ENCODE measurements at regions not wholly inside any gene's neighbourhood (a gene's known extent, or its start where the extent isn't known, plus 50 kb on each side); places are given as distances from the start of the nearest gene placed in this dataset.

GRCh38 chr20:51093240-51093763 lies 70.4 kb upstream of the KCNG1 start:
- no peak for DNase-seq (ENCODE audit: low read depth, low spot score)

GRCh38 chr20:51092338-51092737 lies 69.4 kb upstream of the KCNG1 start:
- H3K4me1 ChIP-seq (ENCODE audit: control insufficient read depth, extremely low read depth, insufficient read depth, low read length) = no peaks in the 10 kb centered on the region
- no peaks in the 10 kb centered on the region for H3K79me2 ChIP-seq (ENCODE audit: control insufficient read depth, insufficient read depth, low read length)
- FAIRE-seq = no peak
- no peaks in the 10 kb centered on the region for H3K9me1 ChIP-seq (ENCODE audit: control insufficient read depth, extremely low read depth, insufficient read depth, low read length)
- no peak overlapping the region for H3K4me2 ChIP-seq (ENCODE audit: control insufficient read depth, extremely low read depth, insufficient read depth, low read depth, low read length)
- no peak for TF ChIP-seq EZH2 (IDR thresholded peaks at IDR 0.05; ENCODE audit: low read length)
- TF ChIP-seq, protein P1, sequence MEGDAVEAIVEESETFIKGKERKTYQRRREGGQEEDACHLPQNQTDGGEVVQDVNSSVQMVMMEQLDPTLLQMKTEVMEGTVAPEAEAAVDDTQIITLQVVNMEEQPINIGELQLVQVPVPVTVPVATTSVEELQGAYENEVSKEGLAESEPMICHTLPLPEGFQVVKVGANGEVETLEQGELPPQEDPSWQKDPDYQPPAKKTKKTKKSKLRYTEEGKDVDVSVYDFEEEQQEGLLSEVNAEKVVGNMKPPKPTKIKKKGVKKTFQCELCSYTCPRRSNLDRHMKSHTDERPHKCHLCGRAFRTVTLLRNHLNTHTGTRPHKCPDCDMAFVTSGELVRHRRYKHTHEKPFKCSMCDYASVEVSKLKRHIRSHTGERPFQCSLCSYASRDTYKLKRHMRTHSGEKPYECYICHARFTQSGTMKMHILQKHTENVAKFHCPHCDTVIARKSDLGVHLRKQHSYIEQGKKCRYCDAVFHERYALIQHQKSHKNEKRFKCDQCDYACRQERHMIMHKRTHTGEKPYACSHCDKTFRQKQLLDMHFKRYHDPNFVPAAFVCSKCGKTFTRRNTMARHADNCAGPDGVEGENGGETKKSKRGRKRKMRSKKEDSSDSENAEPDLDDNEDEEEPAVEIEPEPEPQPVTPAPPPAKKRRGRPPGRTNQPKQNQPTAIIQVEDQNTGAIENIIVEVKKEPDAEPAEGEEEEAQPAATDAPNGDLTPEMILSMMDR (optimal IDR thresholded peaks at IDR 0.05 in 1 of 3, IDR thresholded peaks at IDR 0.05 in 1 of 3, conservative IDR thresholded peaks at IDR 0.05 in 1 of 3; ENCODE audit: extremely low read depth in 1 of 3, insufficient read depth in 2 of 3, low read length in 3 of 3) = no peak
- dilution Hi-C loops (cut with MboI; ENCODE audit: extremely low pct_ligation_motif_present, low sequenced_read_pairs) = no loop called here
- DNase-seq (ENCODE audit: low read depth, low spot score) = no peak
- no peak overlapping the region for H3K27ac ChIP-seq (ENCODE audit: control insufficient read depth, insufficient read depth, low read length)
- H2AFZ ChIP-seq (ENCODE audit: control insufficient read depth, low read length) = no peak overlapping the region
- no peaks in the 10 kb centered on the region for H3K9me3 ChIP-seq (ENCODE audit: control insufficient read depth, low read depth, low read length)
- peaks cover 34% of the 10 kb centered on the region for H3K27me3 ChIP-seq (ENCODE audit: control insufficient read depth, extremely low read depth, insufficient read depth, low read length)
- H3K9ac ChIP-seq (ENCODE audit: control insufficient read depth, extremely low read depth, insufficient read depth, low read length) = no peak overlapping the region
- no peak overlapping the region for H3K4me3 ChIP-seq (ENCODE audit: control insufficient read depth in 2 of 3, extremely low read depth in 1 of 3, insufficient read depth in 2 of 3, low read depth in 1 of 3, low read length in 3 of 3)
- H4K20me1 ChIP-seq (ENCODE audit: control insufficient read depth, extremely low read depth, insufficient read depth, low read length) = no peaks in the 10 kb centered on the region
- no peaks in the 10 kb centered on the region for H3K36me3 ChIP-seq (ENCODE audit: control insufficient read depth in 2 of 2, extremely low read depth in 1 of 2, insufficient read depth in 2 of 2, low read length in 2 of 2)

More at GRCh38 chr20:51093240-51093763, 70.4 kb upstream of the KCNG1 start:
- no peak overlapping the region for H3K27ac ChIP-seq (ENCODE audit: control insufficient read depth, insufficient read depth, low read length)
- H3K79me2 ChIP-seq (ENCODE audit: control insufficient read depth, insufficient read depth, low read length) = no peaks in the 10 kb centered on the region
- no peak overlapping the region for H3K9ac ChIP-seq (ENCODE audit: control insufficient read depth, extremely low read depth, insufficient read depth, low read length)
- no peak overlapping the region for H2AFZ ChIP-seq (ENCODE audit: control insufficient read depth, low read length)
- H3K9me3 ChIP-seq (ENCODE audit: control insufficient read depth, low read depth, low read length) = no peaks in the 10 kb centered on the region
- H3K4me3 ChIP-seq (ENCODE audit: control insufficient read depth in 2 of 3, extremely low read depth in 1 of 3, insufficient read depth in 2 of 3, low read depth in 1 of 3, low read length in 3 of 3) = no peak overlapping the region
- peaks cover 34% of the 10 kb centered on the region for H3K27me3 ChIP-seq (ENCODE audit: control insufficient read depth, extremely low read depth, insufficient read depth, low read length)
- FAIRE-seq = no peak
- H3K9me1 ChIP-seq (ENCODE audit: control insufficient read depth, extremely low read depth, insufficient read depth, low read length) = no peaks in the 10 kb centered on the region
- no peaks in the 10 kb centered on the region for H3K36me3 ChIP-seq (ENCODE audit: control insufficient read depth in 2 of 2, extremely low read depth in 1 of 2, insufficient read depth in 2 of 2, low read length in 2 of 2)
- dilution Hi-C loops (cut with MboI; ENCODE audit: extremely low pct_ligation_motif_present, low sequenced_read_pairs) = no loop called here
- H4K20me1 ChIP-seq (ENCODE audit: control insufficient read depth, extremely low read depth, insufficient read depth, low read length) = no peaks in the 10 kb centered on the region
- H3K4me2 ChIP-seq (ENCODE audit: control insufficient read depth, extremely low read depth, insufficient read depth, low read depth, low read length) = no peak overlapping the region
- TF ChIP-seq, protein P1 (optimal IDR thresholded peaks at IDR 0.05 in 1 of 3, IDR thresholded peaks at IDR 0.05 in 1 of 3, conservative IDR thresholded peaks at IDR 0.05 in 1 of 3; ENCODE audit: extremely low read depth in 1 of 3, insufficient read depth in 2 of 3, low read length in 3 of 3) = no peak
- TF ChIP-seq EZH2 (IDR thresholded peaks at IDR 0.05; ENCODE audit: low read length) = no peak
- H3K4me1 ChIP-seq (ENCODE audit: control insufficient read depth, extremely low read depth, insufficient read depth, low read length) = no peaks in the 10 kb centered on the region
